Right lobe of liver (tissue), 6 donors: ENCODE measurements at regions not wholly inside any gene's neighbourhood (a gene's known extent, or its start where the extent isn't known, plus 50 kb on each side); places are given as distances from the start of the nearest gene placed in this dataset.
A peak's percentile ranks its signal among the peaks of the same experiment; 100 is the strongest.

Experiments
- ATAC-seq, 4 donors: fragments of 200-7000 bp; cut with Tn5 transposase; one replicate each; pipeline ENCODE4 v1.9.1; 2020; ENCODE audit warnings: mild to moderate bottlenecking in 4 of 4, moderate library complexity in 4 of 4
- DNase-seq, 3 donors: peaks; one replicate each; pipeline ENCODE4 v3.0.0-alpha.2; 2020
- H3K27ac ChIP-seq, 3 donors: fragments of 200-600 bp; one replicate each; pipeline ENCODE4 v1.8.0; 2022
- H3K27me3 ChIP-seq, 2 donors: fragments of 200-600 bp; one replicate each; pipeline ENCODE4 v1.8.0; 2022
- H3K36me3 ChIP-seq, 4 donors: fragments of 200-600 bp; sonication (generic) in 1 of 4; one replicate each; pipeline versions ENCODE4 v1.5.1 to v1.8.0; 2017 to 2022; ENCODE audit warnings: control low read depth in 1 of 4
- H3K4me1 ChIP-seq, 4 donors: fragments of 200-600 bp; sonication (generic) in 1 of 4; one replicate each; pipeline versions ENCODE4 v1.5.1 to v1.8.0; 2017 to 2022; ENCODE audit warnings: control low read depth in 1 of 4
- H3K4me3 ChIP-seq, 3 donors: fragments of 200-600 bp; one replicate each; pipeline ENCODE4 v1.8.0; 2022
- H3K9me3 ChIP-seq, 4 donors: fragments of 200-600 bp; sonication (generic) in 1 of 4; one replicate each; pipeline versions ENCODE4 v1.5.1 to v1.8.0; 2017 to 2022; ENCODE audit warnings: control low read depth in 1 of 4
- POLR2A ChIP-seq: fragments of 450-650 bp; IDR thresholded peaks from one replicate; pipeline ENCODE4 v1.6.1; 2017; ENCODE audit warnings: antibody characterized with exemption, mild to moderate bottlenecking
- WGBS: methylation state at CpG from one replicate; pipeline ENCODE4 v1.1.6; 2018; ENCODE audit warnings: low coverage, low lambda C conversion rate; ENCODE audit not compliant: insufficient coverage; ENCODE audit errors: missing lambda C conversion rate; 5-methylcytosine and 5-hydroxymethylcytosine counted together
- intact Hi-C, 2 donors: fragments of 100-400 bp; cut with DNase I; formaldehyde crosslinking; loops; one replicate each; pipeline versions ENCODE4 v1.11.2 to v1.14.1; 2022
- TF ChIP-seq, protein P1 (sequence below), 4 donors: fragments of 200-600 bp in 3 of 4; fragments of 450-650 bp in 1 of 4; IDR thresholded peaks; one replicate each; pipeline versions ENCODE4 v1.5.1 to v1.8.0; 2016 to 2022; ENCODE audit warnings: antibody characterized with exemption in 4 of 4, mild to moderate bottlenecking in 2 of 4
- donor health status: DM: no; HTN: yes; CAD: no.
- donor health status: DM: no; HTN: no; CAD: no.
- donor health status: DM: no; HTN: no; CAD: no.
- donor health status: DM: no; HTN: yes; CAD: no.
- donor health status: DM: no; HTN: yes; CAD: no.

DNA sequence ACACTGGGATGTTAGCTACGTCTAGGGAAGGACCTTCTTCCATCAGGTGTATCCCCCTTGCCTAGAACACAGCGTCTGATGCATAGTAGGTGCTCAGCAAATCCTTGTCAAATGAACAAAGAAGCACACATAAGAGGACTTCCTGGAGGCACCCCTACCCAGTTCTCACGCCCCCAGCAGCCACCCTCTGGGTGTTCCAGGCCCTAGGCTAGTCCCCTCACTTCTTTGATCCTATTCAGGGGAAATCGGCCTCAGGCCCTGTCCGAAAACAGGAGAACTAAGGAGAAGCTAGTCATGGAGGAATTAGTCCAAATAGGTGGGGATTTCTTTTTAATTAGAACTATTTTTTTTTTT, 84.7 kb upstream of the SIRPA start:
- DNase-seq (peak in 1 of 3 donors; percentile 37), ATAC-seq (no peak)
- H3K9me3 ChIP-seq, result no peaks in the 10 kb centered on the region
- WGBS, result 71% methylated on average over 3 of the region's 5 CpGs
- H3K27me3 ChIP-seq, result no peaks in the 10 kb centered on the region
- H3K27ac ChIP-seq, result peak overlapping the region; percentile 43 to 58 (median 52)
- H3K4me1 ChIP-seq, result peaks cover 0 to 32% (median 6%) of the 10 kb centered on the region in 4 donors
- H3K36me3 ChIP-seq, result no peaks in the 10 kb centered on the region
- no peak overlapping the region for H3K4me3 ChIP-seq
- intact Hi-C loops, result loop anchor here (10.0 kb wide), 1 partner anchor 64 kb away; no protein-coding TSS in a partner anchor
- TF ChIP-seq, protein P1, sequence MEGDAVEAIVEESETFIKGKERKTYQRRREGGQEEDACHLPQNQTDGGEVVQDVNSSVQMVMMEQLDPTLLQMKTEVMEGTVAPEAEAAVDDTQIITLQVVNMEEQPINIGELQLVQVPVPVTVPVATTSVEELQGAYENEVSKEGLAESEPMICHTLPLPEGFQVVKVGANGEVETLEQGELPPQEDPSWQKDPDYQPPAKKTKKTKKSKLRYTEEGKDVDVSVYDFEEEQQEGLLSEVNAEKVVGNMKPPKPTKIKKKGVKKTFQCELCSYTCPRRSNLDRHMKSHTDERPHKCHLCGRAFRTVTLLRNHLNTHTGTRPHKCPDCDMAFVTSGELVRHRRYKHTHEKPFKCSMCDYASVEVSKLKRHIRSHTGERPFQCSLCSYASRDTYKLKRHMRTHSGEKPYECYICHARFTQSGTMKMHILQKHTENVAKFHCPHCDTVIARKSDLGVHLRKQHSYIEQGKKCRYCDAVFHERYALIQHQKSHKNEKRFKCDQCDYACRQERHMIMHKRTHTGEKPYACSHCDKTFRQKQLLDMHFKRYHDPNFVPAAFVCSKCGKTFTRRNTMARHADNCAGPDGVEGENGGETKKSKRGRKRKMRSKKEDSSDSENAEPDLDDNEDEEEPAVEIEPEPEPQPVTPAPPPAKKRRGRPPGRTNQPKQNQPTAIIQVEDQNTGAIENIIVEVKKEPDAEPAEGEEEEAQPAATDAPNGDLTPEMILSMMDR (IDR thresholded peaks at IDR 0.05), result no peak
- TF ChIP-seq POLR2A, result no peak

DNA sequence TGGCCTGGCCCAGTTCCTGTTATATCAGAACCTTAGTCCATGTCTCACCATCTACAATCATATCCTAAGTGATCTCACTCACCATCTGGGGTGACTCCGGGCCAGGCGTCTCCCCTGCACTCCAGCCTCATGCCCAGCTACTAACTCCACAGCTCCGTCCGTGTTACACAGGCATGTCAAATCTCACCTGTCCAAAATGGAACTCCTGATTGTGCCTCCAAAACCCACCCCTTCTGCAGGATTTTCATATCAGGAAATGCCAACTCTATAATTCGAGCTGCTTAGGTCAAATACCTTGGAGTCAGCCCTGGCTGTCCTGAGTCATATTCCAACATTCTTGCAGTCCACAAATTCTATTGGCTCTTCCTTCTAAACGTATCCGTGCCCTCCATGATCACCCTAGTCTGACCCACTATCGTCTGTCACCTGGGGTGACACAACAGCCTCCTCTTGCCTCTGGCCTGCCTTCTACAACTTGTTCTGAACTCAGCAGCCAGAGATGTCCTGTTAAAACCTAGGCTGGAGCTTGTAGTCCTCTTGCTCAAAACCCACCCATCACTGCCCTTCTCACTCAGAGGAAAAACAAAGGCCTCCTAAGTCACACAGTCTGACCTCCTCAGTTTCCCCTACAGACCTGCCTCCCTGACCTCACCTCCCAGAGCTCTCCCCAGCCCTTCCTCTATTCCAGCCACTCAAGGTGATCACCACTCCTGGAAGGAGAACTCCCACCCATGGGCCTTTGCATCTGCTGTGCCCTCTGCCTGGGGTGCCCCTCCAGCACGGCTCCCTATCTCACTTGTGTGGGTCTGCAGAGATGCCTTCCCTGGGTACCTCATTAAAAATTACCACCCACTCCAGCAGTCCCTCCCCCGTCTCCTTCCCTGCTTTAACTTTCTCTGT, 85.3 kb upstream of the SIRPA start:
- no peak for ATAC-seq
- no peaks in the 10 kb centered on the region for H3K27me3 ChIP-seq
- TF ChIP-seq, protein P1 (IDR thresholded peaks at IDR 0.05), result no peak
- TF ChIP-seq POLR2A, result no peak
- H3K4me1 ChIP-seq, result peaks cover 0 to 32% (median 6%) of the 10 kb centered on the region in 4 donors
- no peak overlapping the region for H3K4me3 ChIP-seq
- DNase-seq, result peak in 1 of 3 donors; percentile 42
- WGBS, result 83% methylated on average over 8 of the region's 10 CpGs
- H3K9me3 ChIP-seq, result no peaks in the 10 kb centered on the region
- H3K36me3 ChIP-seq, result no peaks in the 10 kb centered on the region
- intact Hi-C loops, result loop anchor here (10.0 kb wide), 1 partner anchor 65 kb away; no protein-coding TSS in a partner anchor
- H3K27ac ChIP-seq, result peak overlapping the region in 1 of 3 donors; percentile 52

DNA sequence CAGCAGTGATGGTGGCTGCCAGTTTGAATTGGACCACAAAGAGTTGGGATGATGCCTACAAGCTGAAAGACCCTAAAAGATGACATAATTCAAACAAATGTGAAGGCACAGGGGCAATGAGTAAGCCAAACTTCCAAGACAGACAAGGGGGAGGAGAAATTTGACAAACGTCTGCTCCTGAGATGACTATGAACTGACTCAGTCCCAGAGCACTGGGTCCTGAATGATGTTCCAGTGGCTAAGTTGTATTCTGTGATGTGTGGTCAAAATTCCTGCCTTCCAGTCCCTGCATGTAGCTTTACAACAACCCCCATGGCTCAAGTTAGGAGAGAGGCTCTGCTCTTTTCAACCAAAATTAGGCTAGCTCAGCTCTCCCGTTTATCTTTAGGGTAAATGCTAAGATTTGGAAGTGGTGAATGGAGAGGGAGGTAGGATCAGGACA, 86.1 kb upstream of the SIRPA start:
- TF ChIP-seq POLR2A, result no peak
- TF ChIP-seq, protein P1 (IDR thresholded peaks at IDR 0.05), result no peak
- no peaks in the 10 kb centered on the region for H3K9me3 ChIP-seq
- no peak overlapping the region for H3K4me3 ChIP-seq
- H3K36me3 ChIP-seq, result no peaks in the 10 kb centered on the region
- no peaks in the 10 kb centered on the region for H3K27me3 ChIP-seq
- no peak overlapping the region for H3K27ac ChIP-seq
- DNase-seq (no peak), ATAC-seq (no peak)
- WGBS, result 83% methylated on average over 2 of the region's 2 CpGs
- peaks cover 0 to 32% (median 6%) of the 10 kb centered on the region in 4 donors for H3K4me1 ChIP-seq
- intact Hi-C loops, result no loop called here

DNA sequence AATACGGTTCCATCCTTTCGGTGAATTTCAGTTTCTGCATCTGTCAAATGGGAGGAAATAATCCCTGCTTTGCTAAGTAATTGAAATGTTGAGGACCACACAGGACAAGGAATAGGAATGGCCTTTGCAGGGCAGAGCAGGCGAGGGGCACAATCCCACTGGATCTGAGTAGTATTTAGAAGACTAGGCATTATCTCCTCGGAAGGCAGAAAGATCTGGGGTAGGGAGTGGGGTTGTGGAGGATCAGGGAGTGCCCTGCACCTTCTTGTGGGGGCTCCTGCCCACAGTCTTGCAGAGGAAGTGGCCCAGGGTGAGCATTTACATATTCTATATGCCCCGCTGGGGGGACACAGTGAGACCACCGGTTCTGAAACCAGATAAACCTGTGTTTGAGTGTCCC, 87.1 kb upstream of the SIRPA start:
- no peak for DNase-seq

More for the DNA sequence above, 87.1 kb upstream of the SIRPA start:
- ATAC-seq, result no peak
- Histone ChIP-seq H3K36me3 (no peaks in the 10 kb centered on the region), H3K27me3 (peaks cover 0 to 3% of the 10 kb centered on the region in 2 donors), H3K27ac (no peak overlapping the region), H3K9me3 (no peaks in the 10 kb centered on the region), H3K4me1 (peaks cover 0 to 30% (median 8%) of the 10 kb centered on the region in 4 donors), H3K4me3 (no peak overlapping the region)
- 78% methylated on average over 5 of the region's 6 CpGs for WGBS
- TF ChIP-seq, protein P1 (IDR thresholded peaks at IDR 0.05), result no peak
- TF ChIP-seq POLR2A, result no peak
- intact Hi-C loops, result no loop called here
